Uterus (tissue), 3 donors: ENCODE measurements at regions not wholly inside any gene's neighbourhood (a gene's known extent, or its start where the extent isn't known, plus 50 kb on each side); places are given as distances from the start of the nearest gene placed in this dataset.

Experiments
- DNase-seq, 2 donors: peaks; one replicate each; pipeline ENCODE4 v3.0.0-alpha.2; 2019 to 2020
- H3K27ac ChIP-seq, 2 donors: fragments of 200-600 bp; sonication (generic); 1 replicate in 1 of 2; 2 replicates in 1 of 2; pipeline ENCODE4 v1.5.1; 2016 to 2018
- H3K27me3 ChIP-seq, 2 donors: fragments of 200-600 bp; sonication (generic); one replicate each; pipeline ENCODE4 v1.5.1; 2018 to 2019; ENCODE audit warnings: control low read depth in 1 of 2
- H3K36me3 ChIP-seq, 2 donors: fragments of 200-600 bp; sonication (generic); one replicate each; pipeline ENCODE4 v1.5.1; 2019; ENCODE audit warnings: control low read depth in 1 of 2
- H3K4me1 ChIP-seq, 2 donors: fragments of 200-600 bp; sonication (generic); one replicate each; pipeline ENCODE4 v1.5.1; 2018 to 2019; ENCODE audit warnings: control low read depth in 1 of 2
- H3K4me3 ChIP-seq, 2 donors: fragments of 200-600 bp; sonication (generic); 1 replicate in 1 of 2; 2 replicates in 1 of 2; pipeline ENCODE4 v1.5.1; 2018 to 2019; ENCODE audit warnings: mild to moderate bottlenecking in 1 of 2
- H3K9me3 ChIP-seq, 2 donors: fragments of 200-600 bp; sonication (generic); one replicate each; pipeline ENCODE4 v1.5.1; 2019; ENCODE audit warnings: control low read depth in 1 of 2
- POLR2A ChIP-seq, 2 donors: fragments of 450-650 bp; IDR thresholded peaks; one replicate each; pipeline ENCODE4 v1.6.1; 2016; ENCODE audit warnings: antibody characterized with exemption in 2 of 2, mild to moderate bottlenecking in 1 of 2, moderate library complexity in 1 of 2
- intact Hi-C: fragments of 100-400 bp; cut with DNase I; formaldehyde crosslinking; loops from one replicate; pipeline ENCODE4 v1.15.1; 2023; ENCODE audit warnings: low total_unique reads
- TF ChIP-seq, protein P1 (sequence below), 4 experiments: fragments of 200-600 bp in 2 of 4; fragments of 450-650 bp in 2 of 4; sonication (generic) in 2 of 4; IDR thresholded peaks; one replicate each; pipeline ENCODE4 v1.5.1; 2016 to 2019; ENCODE audit warnings: antibody characterized with exemption in 4 of 4, mild to moderate bottlenecking in 2 of 4, moderate library complexity in 1 of 4
- donor health status: DM: yes; HTN: yes; CAD: no.

DNA sequence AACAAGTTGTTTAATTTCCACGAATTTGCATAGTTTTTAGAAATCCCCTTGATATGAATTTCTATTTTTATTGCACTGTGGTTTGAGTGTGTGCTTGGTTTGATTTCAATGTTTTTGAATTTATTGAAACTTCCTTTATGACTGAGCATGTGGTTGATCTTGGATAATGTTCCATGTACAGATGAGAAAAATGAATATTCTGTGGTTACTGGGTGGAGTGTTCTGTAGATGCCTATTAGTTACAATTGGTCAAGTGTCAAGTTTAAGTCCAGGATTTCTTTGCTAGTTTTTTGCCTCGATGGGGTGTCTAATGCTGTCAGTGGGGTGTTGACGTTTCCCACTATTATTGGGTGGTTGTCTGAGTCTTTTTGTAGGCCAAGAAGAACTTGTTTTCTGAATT lies 319.5 kb upstream of the ACTBL2 start:
- Histone ChIP-seq H3K4me3 (no peak overlapping the region), H3K36me3 (no peaks in the 10 kb centered on the region), H3K9me3 (no peaks in the 10 kb centered on the region), H3K4me1 (no peaks in the 10 kb centered on the region), H3K27ac (no peak overlapping the region), H3K27me3 (no peaks in the 10 kb centered on the region)
- TF ChIP-seq POLR2A (IDR thresholded peaks at IDR 0.05), result no peak
- TF ChIP-seq, protein P1, sequence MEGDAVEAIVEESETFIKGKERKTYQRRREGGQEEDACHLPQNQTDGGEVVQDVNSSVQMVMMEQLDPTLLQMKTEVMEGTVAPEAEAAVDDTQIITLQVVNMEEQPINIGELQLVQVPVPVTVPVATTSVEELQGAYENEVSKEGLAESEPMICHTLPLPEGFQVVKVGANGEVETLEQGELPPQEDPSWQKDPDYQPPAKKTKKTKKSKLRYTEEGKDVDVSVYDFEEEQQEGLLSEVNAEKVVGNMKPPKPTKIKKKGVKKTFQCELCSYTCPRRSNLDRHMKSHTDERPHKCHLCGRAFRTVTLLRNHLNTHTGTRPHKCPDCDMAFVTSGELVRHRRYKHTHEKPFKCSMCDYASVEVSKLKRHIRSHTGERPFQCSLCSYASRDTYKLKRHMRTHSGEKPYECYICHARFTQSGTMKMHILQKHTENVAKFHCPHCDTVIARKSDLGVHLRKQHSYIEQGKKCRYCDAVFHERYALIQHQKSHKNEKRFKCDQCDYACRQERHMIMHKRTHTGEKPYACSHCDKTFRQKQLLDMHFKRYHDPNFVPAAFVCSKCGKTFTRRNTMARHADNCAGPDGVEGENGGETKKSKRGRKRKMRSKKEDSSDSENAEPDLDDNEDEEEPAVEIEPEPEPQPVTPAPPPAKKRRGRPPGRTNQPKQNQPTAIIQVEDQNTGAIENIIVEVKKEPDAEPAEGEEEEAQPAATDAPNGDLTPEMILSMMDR (IDR thresholded peaks at IDR 0.05), result no peak
- no peak for DNase-seq
- intact Hi-C loops, result no loop called here

DNA sequence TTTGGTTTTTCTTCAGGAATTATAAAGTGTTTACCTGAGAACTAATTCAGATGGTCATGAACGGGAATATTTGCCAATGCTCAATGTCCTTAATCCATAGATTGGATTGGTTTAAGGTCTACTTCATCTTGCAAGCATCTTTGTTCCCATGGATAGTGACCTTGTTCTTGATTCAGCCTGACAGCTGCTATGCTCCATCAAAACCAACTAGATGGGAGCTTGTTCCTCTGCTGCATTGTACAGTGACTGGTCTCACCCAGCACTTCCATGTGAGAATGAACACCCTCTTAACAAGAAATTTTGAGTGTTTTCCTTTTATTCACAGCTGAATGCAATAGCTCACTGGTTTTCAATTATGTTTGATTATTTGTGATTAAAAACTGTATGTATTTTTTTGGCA lies 312.6 kb upstream of the ACTBL2 start:
- intact Hi-C loops, result no loop called here
- no peak overlapping the region for H3K27ac ChIP-seq
- no peaks in the 10 kb centered on the region for H3K27me3 ChIP-seq
- no peak overlapping the region for H3K4me3 ChIP-seq
- no peaks in the 10 kb centered on the region for H3K9me3 ChIP-seq
- TF ChIP-seq POLR2A (IDR thresholded peaks at IDR 0.05), result no peak
- TF ChIP-seq, protein P1 (IDR thresholded peaks at IDR 0.05), result no peak
- H3K4me1 ChIP-seq, result no peaks in the 10 kb centered on the region
- DNase-seq, result no peak
- no peaks in the 10 kb centered on the region for H3K36me3 ChIP-seq

DNA sequence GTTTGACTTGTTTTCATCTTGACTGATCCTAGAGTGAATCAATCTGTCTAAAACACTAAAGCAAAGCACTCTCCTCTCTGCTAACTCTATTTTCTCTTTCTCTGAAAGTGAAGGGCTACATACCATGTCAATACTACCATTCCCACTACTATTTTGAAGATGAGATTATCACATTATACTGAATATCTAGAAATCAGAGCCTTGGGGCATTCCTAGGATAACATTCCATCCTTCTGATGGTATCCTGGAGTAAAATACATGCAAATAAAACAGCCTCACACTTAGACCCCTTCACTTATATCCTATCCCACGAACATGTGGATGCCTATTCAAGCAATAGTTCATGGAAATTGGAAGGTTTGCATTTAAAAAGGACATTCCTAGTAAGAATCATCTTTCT lies 309.3 kb upstream of the ACTBL2 start:
- no peak for DNase-seq
- intact Hi-C loops, result no loop called here
- Histone ChIP-seq H3K27ac (no peak overlapping the region), H3K27me3 (no peaks in the 10 kb centered on the region), H3K9me3 (no peaks in the 10 kb centered on the region), H3K4me1 (no peaks in the 10 kb centered on the region), H3K36me3 (no peaks in the 10 kb centered on the region), H3K4me3 (no peak overlapping the region)
- TF ChIP-seq, protein P1 (IDR thresholded peaks at IDR 0.05), result no peak
- TF ChIP-seq POLR2A (IDR thresholded peaks at IDR 0.05), result no peak

DNA sequence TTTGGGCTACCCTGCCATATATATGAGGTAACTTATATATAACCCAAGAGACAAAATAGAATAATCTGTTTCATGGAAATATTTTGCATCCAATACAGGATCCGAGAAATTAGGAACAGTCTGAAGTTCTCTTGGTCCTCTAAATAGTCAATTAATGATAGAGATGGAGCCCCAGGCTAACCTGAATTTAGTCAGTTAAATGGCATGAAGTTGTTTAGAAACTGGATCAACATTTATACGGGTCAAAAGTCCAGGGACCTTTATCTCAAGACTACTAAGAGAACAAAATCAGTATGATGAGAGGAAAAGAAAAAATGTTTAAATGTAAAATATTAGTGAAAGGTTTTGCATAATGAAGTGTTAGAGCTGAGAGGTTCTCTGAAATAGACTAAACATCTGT lies 303.3 kb upstream of the ACTBL2 start:
- no peak overlapping the region for H3K27ac ChIP-seq
- H3K9me3 ChIP-seq, result no peaks in the 10 kb centered on the region
- intact Hi-C loops, result no loop called here
- no peak overlapping the region for H3K4me3 ChIP-seq
- TF ChIP-seq, protein P1 (IDR thresholded peaks at IDR 0.05), result no peak
- TF ChIP-seq POLR2A (IDR thresholded peaks at IDR 0.05), result no peak
- no peaks in the 10 kb centered on the region for H3K4me1 ChIP-seq
- no peak for DNase-seq
- H3K27me3 ChIP-seq, result no peaks in the 10 kb centered on the region
- no peaks in the 10 kb centered on the region for H3K36me3 ChIP-seq

DNA sequence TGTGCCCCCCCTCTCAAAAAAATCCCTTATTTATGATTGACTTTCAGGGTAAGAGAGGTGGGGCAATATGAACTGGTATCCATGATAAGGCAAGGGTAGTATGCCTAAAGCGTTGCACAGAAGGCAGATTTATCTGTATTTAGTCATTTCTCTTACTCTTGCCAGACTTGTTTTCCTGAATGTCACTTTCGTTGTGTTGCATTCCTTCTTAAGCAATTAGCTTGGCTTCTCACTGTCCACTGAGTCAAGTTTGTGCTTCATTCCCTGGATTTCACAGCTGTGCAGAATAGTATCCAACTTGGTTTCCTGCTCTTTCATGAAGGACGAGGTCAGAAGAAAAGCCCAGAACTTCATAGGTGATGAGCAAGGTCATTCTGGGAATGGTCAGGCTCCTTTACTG lies 301.5 kb upstream of the ACTBL2 start:
- TF ChIP-seq POLR2A (IDR thresholded peaks at IDR 0.05), result no peak
- TF ChIP-seq, protein P1 (IDR thresholded peaks at IDR 0.05), result no peak
- Histone ChIP-seq H3K4me1 (no peaks in the 10 kb centered on the region), H3K27ac (peak overlapping the region in 1 of 2 donors; percentile 64), H3K9me3 (no peaks in the 10 kb centered on the region), H3K27me3 (no peaks in the 10 kb centered on the region), H3K4me3 (no peak overlapping the region), H3K36me3 (no peaks in the 10 kb centered on the region)
- intact Hi-C loops, result no loop called here
- DNase-seq, result no peak
